Ammon's horn (tissue), 1 donor: ENCODE measurements at regions not wholly inside any gene's neighbourhood (a gene's known extent, or its start where the extent isn't known, plus 50 kb on each side); places are given as distances from the start of the nearest gene placed in this dataset.

ENCODE experiments used
- DNase-seq: peaks from one replicate; pipeline ENCODE4 v3.0.0-alpha.2; 2016; ENCODE audit warnings: low spot score

GRCh38 chr4:36966756-36967460 is 277.6 kb upstream of the NWD2 start:
- DNase-seq, result no peak

GRCh38 chr4:36979533-36979932 is 265.0 kb upstream of the NWD2 start:
- no peak for DNase-seq

GRCh38 chr4:36990128-36990872 is 254.2 kb upstream of the NWD2 start:
- DNase-seq, result no peak

- no peak for DNase-seq
These were observed 246.8 kb upstream of the NWD2 start for GRCh38 chr4:36997727-36998126.

- DNase-seq, result no peak
These were observed 244.3 kb upstream of the NWD2 start for GRCh38 chr4:37000281-37000680.

- no peak for DNase-seq
These were observed 242.7 kb upstream of the NWD2 start for GRCh38 chr4:37001688-37002436.

- no peak for DNase-seq
These were observed 241.9 kb upstream of the NWD2 start for GRCh38 chr4:37002625-37003024.

GRCh38 chr4:37008199-37008598 is 236.3 kb upstream of the NWD2 start:
- no peak for DNase-seq

GRCh38 chr4:37014584-37014983 is 230.0 kb upstream of the NWD2 start:
- no peak for DNase-seq

GRCh38 chr4:37015391-37015790 is 229.2 kb upstream of the NWD2 start:
- DNase-seq, result no peak

GRCh38 chr4:37023504-37023903 is 221.0 kb upstream of the NWD2 start:
- DNase-seq, result no peak

GRCh38 chr4:37023996-37024395 is 220.5 kb upstream of the NWD2 start:
- no peak for DNase-seq

- DNase-seq, result no peak
These were observed 203.7 kb upstream of the NWD2 start for GRCh38 chr4:37040816-37041215.

- DNase-seq, result no peak
These were observed 201.2 kb upstream of the NWD2 start for GRCh38 chr4:37043342-37043741.

- no peak for DNase-seq
These were observed 193.4 kb upstream of the NWD2 start for GRCh38 chr4:37051111-37051510.

- no peak for DNase-seq
These were observed 192.7 kb upstream of the NWD2 start for GRCh38 chr4:37051866-37052265.

- DNase-seq, result peak; percentile 8
These were observed 189.9 kb upstream of the NWD2 start for GRCh38 chr4:37054531-37055077.

GRCh38 chr4:37058826-37059225 is 185.7 kb upstream of the NWD2 start:
- no peak for DNase-seq

- peak; percentile 4 for DNase-seq
These were observed 178.4 kb upstream of the NWD2 start for GRCh38 chr4:37066159-37066558.

- DNase-seq, result no peak
These were observed 176.0 kb upstream of the NWD2 start for GRCh38 chr4:37068580-37068979.

- DNase-seq, result no peak
These were observed 174.5 kb upstream of the NWD2 start for GRCh38 chr4:37070041-37070440.

GRCh38 chr4:37071576-37071975 is 173.0 kb upstream of the NWD2 start:
- no peak for DNase-seq
